NB4 (cell line): ENCODE measurements at regions not wholly inside any gene's neighbourhood (a gene's known extent, or its start where the extent isn't known, plus 50 kb on each side); places are given as distances from the start of the nearest gene placed in this dataset.

Source experiments
- MYC ChIP-seq: IDR thresholded peaks from 2 replicates; pipeline ENCODE4 v1.6.1; 2011; ENCODE audit warnings: low read depth, low read length
- POLR2A ChIP-seq: IDR thresholded peaks from 2 replicates; pipeline ENCODE4 v1.6.1; 2011; ENCODE audit warnings: mild to moderate bottlenecking; ENCODE audit not compliant: insufficient read length; ENCODE audit errors: extremely low read depth
- TF ChIP-seq, protein P1 (sequence below): IDR thresholded peaks from one replicate; pipeline ENCODE4 v1.5.1; 2012; ENCODE audit warnings: low read depth, low read length
- TF ChIP-seq, protein P2 (sequence below): IDR thresholded peaks from 2 replicates; pipeline ENCODE4 v1.6.1; 2011; ENCODE audit warnings: low read depth, low read length

DNA sequence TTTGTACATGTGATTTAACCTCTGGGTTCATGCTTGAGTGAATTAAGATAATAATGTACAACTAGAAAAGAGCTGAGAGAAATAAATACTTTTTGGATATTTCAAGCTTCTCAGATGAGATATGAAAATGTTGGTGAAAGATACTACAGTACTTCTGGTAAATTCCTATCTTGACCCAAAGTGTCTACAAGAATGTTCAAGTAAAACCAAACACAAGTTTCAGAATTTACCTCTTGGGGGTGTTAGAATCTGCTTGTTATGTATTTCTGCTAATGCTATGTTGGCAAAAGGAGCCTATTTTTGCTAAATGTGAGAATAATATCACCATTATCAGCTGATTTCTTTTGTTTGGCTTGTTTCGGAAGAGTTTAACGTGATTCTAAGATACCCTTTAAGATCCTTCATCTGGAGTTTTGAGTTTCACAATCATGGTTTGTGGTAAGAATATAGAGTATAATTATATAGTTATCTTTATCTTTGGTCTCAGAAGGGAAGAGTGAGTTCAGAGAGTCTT is 388.5 kb downstream of the LMO4 start:
- TF ChIP-seq, protein P1, sequence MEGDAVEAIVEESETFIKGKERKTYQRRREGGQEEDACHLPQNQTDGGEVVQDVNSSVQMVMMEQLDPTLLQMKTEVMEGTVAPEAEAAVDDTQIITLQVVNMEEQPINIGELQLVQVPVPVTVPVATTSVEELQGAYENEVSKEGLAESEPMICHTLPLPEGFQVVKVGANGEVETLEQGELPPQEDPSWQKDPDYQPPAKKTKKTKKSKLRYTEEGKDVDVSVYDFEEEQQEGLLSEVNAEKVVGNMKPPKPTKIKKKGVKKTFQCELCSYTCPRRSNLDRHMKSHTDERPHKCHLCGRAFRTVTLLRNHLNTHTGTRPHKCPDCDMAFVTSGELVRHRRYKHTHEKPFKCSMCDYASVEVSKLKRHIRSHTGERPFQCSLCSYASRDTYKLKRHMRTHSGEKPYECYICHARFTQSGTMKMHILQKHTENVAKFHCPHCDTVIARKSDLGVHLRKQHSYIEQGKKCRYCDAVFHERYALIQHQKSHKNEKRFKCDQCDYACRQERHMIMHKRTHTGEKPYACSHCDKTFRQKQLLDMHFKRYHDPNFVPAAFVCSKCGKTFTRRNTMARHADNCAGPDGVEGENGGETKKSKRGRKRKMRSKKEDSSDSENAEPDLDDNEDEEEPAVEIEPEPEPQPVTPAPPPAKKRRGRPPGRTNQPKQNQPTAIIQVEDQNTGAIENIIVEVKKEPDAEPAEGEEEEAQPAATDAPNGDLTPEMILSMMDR = no peak
- TF ChIP-seq MYC (no peak), POLR2A (no peak)
- TF ChIP-seq, protein P2, sequence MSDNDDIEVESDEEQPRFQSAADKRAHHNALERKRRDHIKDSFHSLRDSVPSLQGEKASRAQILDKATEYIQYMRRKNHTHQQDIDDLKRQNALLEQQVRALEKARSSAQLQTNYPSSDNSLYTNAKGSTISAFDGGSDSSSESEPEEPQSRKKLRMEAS = no peak
